ENCODE measurements at regions not wholly inside any gene's neighbourhood (a gene's known extent, or its start where the extent isn't known, plus 50 kb on each side); places are given as distances from the start of the nearest gene placed in this dataset.
"Not testable (repeated sequence)": the region's sequence is repeated elsewhere in the genome, so short reads cannot be mapped to it uniquely, and the experiment has no call there.

DNA sequence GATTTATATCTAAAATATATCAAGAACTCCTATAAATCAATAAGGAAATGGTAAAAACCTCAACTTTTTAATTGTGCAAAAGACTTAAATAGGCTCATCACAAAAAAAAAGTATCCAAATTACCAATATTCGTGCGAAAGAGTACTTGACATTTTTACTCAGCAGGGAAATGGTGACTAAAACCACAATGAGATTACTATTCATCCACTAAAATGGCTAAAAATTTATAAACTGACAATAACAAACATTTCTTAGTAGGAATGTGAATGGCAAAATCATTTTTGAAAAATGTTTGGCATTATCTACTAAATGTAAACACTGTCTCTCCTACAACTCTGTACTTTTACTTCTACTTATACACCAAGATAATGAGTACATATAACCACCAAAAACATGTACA lies 184.8 kb upstream of the RND3 start:
- H3K36me3 ChIP-seq (ENCODE audit: insufficient read depth, low read length): no peaks in the 10 kb centered on the region
- TF ChIP-seq, protein P1, sequence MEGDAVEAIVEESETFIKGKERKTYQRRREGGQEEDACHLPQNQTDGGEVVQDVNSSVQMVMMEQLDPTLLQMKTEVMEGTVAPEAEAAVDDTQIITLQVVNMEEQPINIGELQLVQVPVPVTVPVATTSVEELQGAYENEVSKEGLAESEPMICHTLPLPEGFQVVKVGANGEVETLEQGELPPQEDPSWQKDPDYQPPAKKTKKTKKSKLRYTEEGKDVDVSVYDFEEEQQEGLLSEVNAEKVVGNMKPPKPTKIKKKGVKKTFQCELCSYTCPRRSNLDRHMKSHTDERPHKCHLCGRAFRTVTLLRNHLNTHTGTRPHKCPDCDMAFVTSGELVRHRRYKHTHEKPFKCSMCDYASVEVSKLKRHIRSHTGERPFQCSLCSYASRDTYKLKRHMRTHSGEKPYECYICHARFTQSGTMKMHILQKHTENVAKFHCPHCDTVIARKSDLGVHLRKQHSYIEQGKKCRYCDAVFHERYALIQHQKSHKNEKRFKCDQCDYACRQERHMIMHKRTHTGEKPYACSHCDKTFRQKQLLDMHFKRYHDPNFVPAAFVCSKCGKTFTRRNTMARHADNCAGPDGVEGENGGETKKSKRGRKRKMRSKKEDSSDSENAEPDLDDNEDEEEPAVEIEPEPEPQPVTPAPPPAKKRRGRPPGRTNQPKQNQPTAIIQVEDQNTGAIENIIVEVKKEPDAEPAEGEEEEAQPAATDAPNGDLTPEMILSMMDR (IDR thresholded peaks at IDR 0.05): no peak
- Mint-ChIP-seq H3K4me1 (ENCODE audit: low read depth) (no peaks in the 10 kb centered on the region), H3K36me3 (ENCODE audit: low read depth) (no peaks in the 10 kb centered on the region), H3K9me3 (no peaks in the 10 kb centered on the region), H3K4me3 (no peak overlapping the region), H3K27ac (no peak overlapping the region), H3K27me3 (no peaks in the 10 kb centered on the region)
- ATAC-seq (ENCODE audit: poor library complexity): no peak
- DNase-seq: no peak
- POLR2A ChIA-PET: no interaction called here
- no peaks in the 10 kb centered on the region for H3K4me1 ChIP-seq (ENCODE audit: insufficient read depth, low read length)
- CTCF ChIA-PET: no interaction called here
- no peaks in the 10 kb centered on the region for H3K27me3 ChIP-seq (ENCODE audit: control insufficient read depth in 1 of 2, insufficient read depth in 2 of 2, low read length in 2 of 2)
- no peaks in the 10 kb centered on the region for H3K9me3 ChIP-seq (ENCODE audit: control insufficient read depth in 1 of 2, insufficient read depth in 1 of 2, low read length in 2 of 2)
- H3K27ac ChIP-seq (ENCODE audit: low read depth in 1 of 2, low read length in 2 of 2): no peak overlapping the region
- intact Hi-C loops (cut with DNase I, micrococcal nuclease): no loop called here
- no peak overlapping the region for H3K4me3 ChIP-seq (ENCODE audit: low read length)

DNA sequence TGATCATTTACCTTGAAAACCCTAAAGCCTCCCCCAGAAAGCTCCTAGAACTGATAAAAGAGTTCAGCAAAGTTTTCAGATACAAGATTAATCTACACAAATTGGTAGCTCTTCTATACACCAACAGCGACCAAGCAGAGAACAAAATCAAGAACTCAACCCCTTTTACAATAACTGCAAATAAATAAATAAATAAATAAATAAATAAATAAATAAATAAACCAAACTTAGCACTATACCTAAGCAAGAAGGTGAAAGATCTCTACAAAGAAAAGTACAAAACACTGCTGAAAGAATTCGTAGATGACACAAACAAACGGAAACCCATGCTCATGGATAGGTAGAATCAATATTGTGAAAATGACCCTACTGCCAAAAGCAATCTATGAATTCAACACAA lies 182.0 kb upstream of the RND3 start:
- H3K36me3 ChIP-seq (ENCODE audit: insufficient read depth, low read length): no peaks in the 10 kb centered on the region
- no peaks in the 10 kb centered on the region for H3K27me3 ChIP-seq (ENCODE audit: control insufficient read depth in 1 of 2, insufficient read depth in 2 of 2, low read length in 2 of 2)
- intact Hi-C loops (cut with DNase I, micrococcal nuclease): no loop called here
- Mint-ChIP-seq H3K27me3 (no peaks in the 10 kb centered on the region), H3K36me3 (ENCODE audit: low read depth) (no peaks in the 10 kb centered on the region), H3K4me3 (no peak overlapping the region), H3K4me1 (ENCODE audit: low read depth) (no peaks in the 10 kb centered on the region), H3K9me3 (no peaks in the 10 kb centered on the region), H3K27ac (no peak overlapping the region)
- ATAC-seq (ENCODE audit: poor library complexity) (no peak), DNase-seq (no peak)
- H3K4me1 ChIP-seq (ENCODE audit: insufficient read depth, low read length): no peaks in the 10 kb centered on the region
- no peaks in the 10 kb centered on the region for H3K9me3 ChIP-seq (ENCODE audit: control insufficient read depth in 1 of 2, insufficient read depth in 1 of 2, low read length in 2 of 2)
- POLR2A ChIA-PET: no interaction called here
- H3K27ac ChIP-seq (ENCODE audit: low read depth in 1 of 2, low read length in 2 of 2): no peak overlapping the region
- H3K4me3 ChIP-seq (ENCODE audit: low read length): no peak overlapping the region
- CTCF ChIA-PET: no interaction called here
- TF ChIP-seq, protein P1 (IDR thresholded peaks at IDR 0.05): no peak

DNA sequence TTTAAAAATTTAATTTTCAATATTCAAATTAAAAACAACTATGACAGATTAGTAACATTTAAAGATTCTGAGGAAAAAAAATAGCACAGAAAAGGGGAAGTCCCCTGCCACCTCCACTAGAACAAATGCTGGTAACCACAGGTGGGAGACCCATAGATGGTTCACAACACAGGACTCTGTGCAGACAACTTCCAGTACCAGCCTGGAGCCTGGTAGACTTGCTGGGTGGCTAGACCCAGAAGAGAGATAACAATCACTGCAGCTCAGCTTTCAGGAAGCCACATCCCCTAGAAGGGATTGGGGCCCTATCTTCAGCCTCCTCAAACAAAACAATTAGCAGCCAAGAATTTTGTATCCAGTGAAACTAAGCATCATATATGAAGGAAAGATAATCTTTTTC lies 179.6 kb upstream of the RND3 start:
- H3K36me3 Mint-ChIP-seq (ENCODE audit: low read depth); ATAC-seq (ENCODE audit: poor library complexity); DNase-seq; H3K9me3 Mint-ChIP-seq; H3K27ac Mint-ChIP-seq; H3K4me1 ChIP-seq (ENCODE audit: insufficient read depth, low read length); H3K27me3 Mint-ChIP-seq; H3K9me3 ChIP-seq (ENCODE audit: control insufficient read depth in 1 of 2, insufficient read depth in 1 of 2, low read length in 2 of 2); intact Hi-C loops (cut with DNase I, micrococcal nuclease); H3K27ac ChIP-seq (ENCODE audit: low read depth in 1 of 2, low read length in 2 of 2); H3K4me3 ChIP-seq (ENCODE audit: low read length); H3K27me3 ChIP-seq (ENCODE audit: control insufficient read depth in 1 of 2, insufficient read depth in 2 of 2, low read length in 2 of 2); H3K4me1 Mint-ChIP-seq (ENCODE audit: low read depth); H3K36me3 ChIP-seq (ENCODE audit: insufficient read depth, low read length); CTCF ChIA-PET; H3K4me3 Mint-ChIP-seq: not testable (repeated sequence)
- POLR2A ChIA-PET: interaction anchor here (0.7 kb wide), 1 partner anchor 395 kb away, joined by 3 read pairs; no protein-coding TSS in a partner anchor

DNA sequence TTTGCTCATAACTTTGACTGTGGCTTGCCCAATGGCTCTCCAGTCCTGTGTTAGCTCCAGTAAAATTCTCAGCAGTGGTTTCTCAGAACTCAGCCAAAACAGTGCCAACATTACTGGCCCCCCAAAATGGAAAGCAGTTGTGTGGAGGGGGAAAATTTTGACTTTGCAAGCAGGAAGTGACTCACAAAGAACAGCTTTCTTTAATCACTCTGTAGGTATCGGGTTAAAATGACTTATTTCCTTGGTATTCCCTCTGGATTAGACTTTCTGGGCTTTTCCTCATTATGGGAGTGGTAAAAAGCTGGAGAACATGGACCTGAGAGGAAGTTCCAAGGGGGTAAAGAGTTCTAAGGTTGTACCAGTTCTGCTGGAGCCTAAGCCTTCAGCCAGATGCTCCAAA lies 175.7 kb upstream of the RND3 start:
- ATAC-seq (ENCODE audit: poor library complexity) (no peak), DNase-seq (no peak)
- H3K4me1 ChIP-seq (ENCODE audit: insufficient read depth, low read length): no peaks in the 10 kb centered on the region
- H3K9me3 Mint-ChIP-seq: peaks cover 18% of the 10 kb centered on the region
- no peaks in the 10 kb centered on the region for H3K4me1 Mint-ChIP-seq (ENCODE audit: low read depth)
- H3K27me3 ChIP-seq (ENCODE audit: control insufficient read depth in 1 of 2, insufficient read depth in 2 of 2, low read length in 2 of 2): no peaks in the 10 kb centered on the region
- H3K4me3 ChIP-seq (ENCODE audit: low read length): no peak overlapping the region
- no peaks in the 10 kb centered on the region for H3K36me3 ChIP-seq (ENCODE audit: insufficient read depth, low read length)
- intact Hi-C loops (cut with DNase I, micrococcal nuclease): no loop called here
- ChIA-PET CTCF (no interaction called here), POLR2A (no interaction called here)
- H3K27ac ChIP-seq (ENCODE audit: low read depth in 1 of 2, low read length in 2 of 2): no peak overlapping the region
- no peaks in the 10 kb centered on the region for H3K27me3 Mint-ChIP-seq
- TF ChIP-seq, protein P1 (IDR thresholded peaks at IDR 0.05): no peak
- no peaks in the 10 kb centered on the region for H3K9me3 ChIP-seq (ENCODE audit: control insufficient read depth in 1 of 2, insufficient read depth in 1 of 2, low read length in 2 of 2)
- H3K36me3 Mint-ChIP-seq (ENCODE audit: low read depth): no peaks in the 10 kb centered on the region
- no peak overlapping the region for H3K4me3 Mint-ChIP-seq
- H3K27ac Mint-ChIP-seq: no peak overlapping the region

Measured in CD4-positive, alpha-beta T cell (primary cell).